Activated naive CD8-positive, alpha-beta T cell treated with anti-CD3 and anti-CD28 coated beads for 36 hours (primary cell): ENCODE measurements at regions not wholly inside any gene's neighbourhood (a gene's known extent, or its start where the extent isn't known, plus 50 kb on each side); places are given as distances from the start of the nearest gene placed in this dataset.
"Not testable (repeated sequence)": the region's sequence is repeated elsewhere in the genome, so short reads cannot be mapped to it uniquely, and the experiment has no call there.

Experiments used
- DNase-seq: peaks from one replicate; pipeline ENCODE4 v3.0.0; 2021
- H3K27ac Mint-ChIP-seq: one replicate; pipeline ENCODE4 v1.8.0; 2022; ENCODE audit warnings: mild to moderate bottlenecking, moderate library complexity, mixed read lengths
- H3K27me3 Mint-ChIP-seq: one replicate; pipeline ENCODE4 v1.8.0; 2022; ENCODE audit warnings: mild to moderate bottlenecking, mixed read lengths
- H3K36me3 Mint-ChIP-seq: one replicate; pipeline ENCODE4 v1.8.0; 2021; ENCODE audit warnings: mild to moderate bottlenecking, mixed read lengths
- H3K4me1 Mint-ChIP-seq: one replicate; pipeline ENCODE4 v1.8.0; 2021; ENCODE audit warnings: mixed read lengths
- H3K4me3 Mint-ChIP-seq: one replicate; pipeline ENCODE4 v1.8.0; 2022; ENCODE audit warnings: mild to moderate bottlenecking, moderate library complexity, mixed read lengths
- H3K9me3 Mint-ChIP-seq: one replicate; pipeline ENCODE4 v1.8.0; 2022; ENCODE audit warnings: mixed read lengths

DNA sequence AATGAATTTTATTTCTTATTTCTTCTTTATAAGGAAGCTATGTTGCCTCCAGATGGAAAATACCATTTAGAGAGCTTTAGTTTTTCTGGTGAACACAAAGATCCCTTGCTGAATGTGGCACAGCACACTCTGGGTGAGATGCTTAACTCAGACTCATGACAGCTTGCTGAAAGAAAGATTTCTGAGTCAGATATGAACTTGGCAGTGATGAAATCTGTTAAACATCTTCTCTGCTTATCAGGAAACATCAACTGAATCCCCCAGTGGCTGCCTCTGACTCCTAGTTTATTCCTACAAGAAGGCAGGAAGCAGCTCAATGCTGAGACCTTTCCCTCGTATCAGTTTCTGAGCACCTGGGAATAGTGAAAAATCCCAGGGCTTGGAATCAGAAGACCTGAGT, 162.8 kb downstream of the OSR1 start:
- Mint-ChIP-seq H3K36me3 (no peaks in the 10 kb centered on the region), H3K4me3 (no peak overlapping the region), H3K27ac (no peak overlapping the region), H3K9me3 (no peaks in the 10 kb centered on the region), H3K27me3 (no peaks in the 10 kb centered on the region), H3K4me1 (no peaks in the 10 kb centered on the region)
- DNase-seq, result no peak

DNA sequence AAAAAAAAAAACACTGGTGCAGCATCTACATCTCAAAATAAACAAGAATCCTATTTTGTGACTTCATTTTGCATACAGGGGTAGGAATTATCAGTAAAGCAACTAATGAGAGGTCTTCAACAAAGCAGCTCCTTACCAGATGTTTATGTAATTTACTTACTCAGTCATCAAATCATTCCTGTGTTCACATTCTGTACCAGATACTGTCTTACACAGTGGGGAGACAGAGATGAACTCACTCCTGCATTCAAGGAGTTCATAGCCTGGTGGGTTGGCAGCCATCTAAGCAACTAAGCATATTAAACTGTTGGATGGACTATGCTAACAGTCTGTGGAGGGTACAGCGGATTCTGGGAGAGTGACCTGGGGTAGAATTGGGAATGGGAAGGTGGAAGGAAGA, 169.0 kb downstream of the OSR1 start:
- Mint-ChIP-seq H3K27ac (no peak overlapping the region), H3K27me3 (no peaks in the 10 kb centered on the region), H3K9me3 (no peaks in the 10 kb centered on the region), H3K36me3 (no peaks in the 10 kb centered on the region), H3K4me1 (no peaks in the 10 kb centered on the region), H3K4me3 (no peak overlapping the region)
- no peak for DNase-seq

GRCh38 chr2:19187323-19188020, 171.0 kb downstream of the OSR1 start:
- H3K4me3 Mint-ChIP-seq, result no peak overlapping the region

DNA sequence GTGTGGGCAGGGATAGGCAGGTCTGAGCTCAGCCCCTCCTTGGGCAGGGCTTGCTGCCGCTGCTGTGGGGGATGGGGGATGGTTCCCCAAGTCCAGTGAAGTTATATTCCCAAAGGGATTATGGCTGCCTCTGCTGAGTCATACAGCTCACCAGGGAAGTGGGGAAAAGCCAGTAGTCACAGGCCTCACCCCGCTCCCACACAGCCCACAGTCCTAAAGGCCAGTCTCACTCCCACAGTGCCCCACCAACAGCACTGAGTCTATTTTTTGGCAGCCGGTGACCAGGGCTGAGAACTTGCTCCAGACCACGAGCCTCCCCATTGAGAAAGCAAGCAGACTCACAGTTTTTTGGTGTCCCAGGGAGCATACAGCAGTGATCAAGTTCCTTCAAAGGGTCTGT, 173.3 kb downstream of the OSR1 start:
- no peaks in the 10 kb centered on the region for H3K4me1 Mint-ChIP-seq
- H3K9me3 Mint-ChIP-seq, result peaks cover 19% of the 10 kb centered on the region
- no peak overlapping the region for H3K4me3 Mint-ChIP-seq

More at GRCh38 chr2:19187323-19188020, 171.0 kb downstream of the OSR1 start:
- H3K27ac Mint-ChIP-seq, result no peak overlapping the region
- H3K36me3 Mint-ChIP-seq, result no peaks in the 10 kb centered on the region
- no peaks in the 10 kb centered on the region for H3K4me1 Mint-ChIP-seq
- DNase-seq, result no peak
- H3K9me3 Mint-ChIP-seq, result peaks cover under 1% of the 10 kb centered on the region
- H3K27me3 Mint-ChIP-seq, result no peaks in the 10 kb centered on the region

GRCh38 chr2:19178175-19178574, 180.2 kb downstream of the OSR1 start:
- H3K27me3 Mint-ChIP-seq, result no peaks in the 10 kb centered on the region

More for the DNA sequence above, 173.3 kb downstream of the OSR1 start:
- Mint-ChIP-seq H3K27me3 (no peaks in the 10 kb centered on the region), H3K27ac (no peak overlapping the region), H3K36me3 (peaks cover 2% of the 10 kb centered on the region)
- DNase-seq, result no peak

DNA sequence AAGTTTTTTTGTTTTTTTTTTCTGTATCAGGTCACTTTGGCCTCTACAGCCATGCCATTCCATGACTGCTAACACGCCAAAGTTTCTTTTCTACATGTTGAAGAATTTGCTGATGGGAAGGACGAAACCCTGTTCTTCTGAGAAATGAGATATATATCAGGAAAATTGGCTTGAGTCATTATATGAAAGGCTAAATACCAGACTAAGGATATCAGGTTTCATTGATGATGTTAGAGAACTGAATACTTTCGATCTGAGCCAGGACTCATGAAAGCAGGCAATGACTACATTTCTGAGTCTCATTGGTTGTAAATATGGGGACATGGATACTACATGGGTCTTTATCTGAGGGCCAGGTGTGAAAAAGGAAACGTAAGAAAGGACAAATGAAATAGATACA, 181.4 kb downstream of the OSR1 start:
- H3K27ac Mint-ChIP-seq, result no peak overlapping the region
- no peak for DNase-seq
- no peaks in the 10 kb centered on the region for H3K27me3 Mint-ChIP-seq
- H3K4me3 Mint-ChIP-seq, result no peak overlapping the region
- peaks cover 16% of the 10 kb centered on the region for H3K9me3 Mint-ChIP-seq
- H3K4me1 Mint-ChIP-seq, result no peaks in the 10 kb centered on the region
- peaks cover 2% of the 10 kb centered on the region for H3K36me3 Mint-ChIP-seq

More at GRCh38 chr2:19178175-19178574, 180.2 kb downstream of the OSR1 start:
- peaks cover 21% of the 10 kb centered on the region for H3K9me3 Mint-ChIP-seq
- DNase-seq, result no peak
- no peak overlapping the region for H3K4me3 Mint-ChIP-seq
- no peaks in the 10 kb centered on the region for H3K4me1 Mint-ChIP-seq
- peaks cover 2% of the 10 kb centered on the region for H3K36me3 Mint-ChIP-seq
- H3K27ac Mint-ChIP-seq, result no peak overlapping the region

- Mint-ChIP-seq H3K4me1 (no peaks in the 10 kb centered on the region), H3K9me3 (peaks cover 13% of the 10 kb centered on the region), H3K4me3 (no peak overlapping the region), H3K27me3 (no peaks in the 10 kb centered on the region), H3K36me3 (peaks cover 2% of the 10 kb centered on the region), H3K27ac (no peak overlapping the region)
- DNase-seq, result no peak
Observed at GRCh38 chr2:19176172-19176852, 182.1 kb downstream of the OSR1 start.

- H3K27ac Mint-ChIP-seq, result no peak overlapping the region
- no peaks in the 10 kb centered on the region for H3K36me3 Mint-ChIP-seq
- H3K4me3 Mint-ChIP-seq, result no peak overlapping the region
- DNase-seq, result no peak
- H3K27me3 Mint-ChIP-seq, result no peaks in the 10 kb centered on the region
- no peaks in the 10 kb centered on the region for H3K4me1 Mint-ChIP-seq
- H3K9me3 Mint-ChIP-seq, result peaks cover 2% of the 10 kb centered on the region
Observed at GRCh38 chr2:19174176-19174575, 184.2 kb downstream of the OSR1 start.

- H3K4me1 Mint-ChIP-seq, result no peaks in the 10 kb centered on the region
- no peak overlapping the region for H3K4me3 Mint-ChIP-seq
- no peaks in the 10 kb centered on the region for H3K27me3 Mint-ChIP-seq
- no peak for DNase-seq
- no peak overlapping the region for H3K27ac Mint-ChIP-seq
- no peaks in the 10 kb centered on the region for H3K36me3 Mint-ChIP-seq
- peaks cover 2% of the 10 kb centered on the region for H3K9me3 Mint-ChIP-seq
Observed at GRCh38 chr2:19171409-19171808, 187.0 kb downstream of the OSR1 start.

DNA sequence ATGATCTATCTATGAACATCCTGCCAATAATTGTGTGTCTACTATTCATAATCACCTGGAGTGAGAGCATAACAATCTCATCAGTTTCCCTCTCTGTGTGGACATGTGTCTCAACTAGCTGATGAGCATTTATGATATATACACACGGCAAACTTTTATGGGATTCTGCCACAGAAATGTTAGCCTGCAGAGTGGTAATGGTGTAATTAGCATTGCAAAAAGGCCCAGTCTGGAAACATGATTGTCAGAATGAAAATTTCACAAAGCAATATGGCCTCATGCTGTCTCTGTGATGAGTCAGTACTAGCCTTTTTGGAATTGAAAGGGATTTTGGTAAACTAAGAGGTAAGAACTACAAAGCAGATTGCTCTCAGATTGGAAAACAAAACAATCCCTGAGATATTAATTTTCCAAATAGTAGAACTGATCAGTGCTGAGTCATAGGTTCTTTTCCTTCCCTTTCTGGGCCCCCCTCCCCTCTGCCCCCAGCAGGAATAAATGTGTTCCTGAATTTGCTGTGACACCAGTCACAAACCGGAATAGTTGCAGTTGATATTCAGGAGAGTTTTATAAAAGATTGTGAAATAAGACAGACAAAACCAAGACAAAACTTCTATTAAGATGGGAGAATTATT, 189.2 kb downstream of the OSR1 start:
- no peak for DNase-seq
- Mint-ChIP-seq H3K4me1 (no peaks in the 10 kb centered on the region), H3K36me3 (no peaks in the 10 kb centered on the region), H3K4me3 (no peak overlapping the region), H3K9me3 (peaks cover 2% of the 10 kb centered on the region), H3K27me3 (no peaks in the 10 kb centered on the region), H3K27ac (no peak overlapping the region)

DNA sequence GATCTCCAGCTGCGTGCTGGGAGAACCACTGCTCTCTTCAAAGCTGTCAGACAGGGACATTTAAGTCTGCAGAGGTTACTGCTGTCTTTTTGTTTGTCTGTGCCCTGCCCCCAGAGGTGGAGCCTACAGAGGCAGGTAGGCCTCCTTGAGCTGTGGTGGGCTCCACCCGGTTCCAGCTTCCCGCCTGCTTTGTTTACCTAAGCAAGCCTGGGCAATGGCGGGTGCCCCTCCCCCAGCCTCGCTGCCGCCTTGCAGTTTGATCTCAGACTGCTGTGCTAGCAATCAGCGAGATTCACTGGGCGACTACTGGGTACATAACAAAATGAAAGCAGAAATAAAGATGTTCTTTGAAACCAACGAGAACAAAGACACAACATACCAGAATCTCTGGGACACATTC, 194.3 kb downstream of the OSR1 start:
- not testable (repeated sequence) for H3K27me3 Mint-ChIP-seq, H3K36me3 Mint-ChIP-seq, H3K9me3 Mint-ChIP-seq, H3K4me1 Mint-ChIP-seq, H3K4me3 Mint-ChIP-seq, H3K27ac Mint-ChIP-seq, DNase-seq

DNA sequence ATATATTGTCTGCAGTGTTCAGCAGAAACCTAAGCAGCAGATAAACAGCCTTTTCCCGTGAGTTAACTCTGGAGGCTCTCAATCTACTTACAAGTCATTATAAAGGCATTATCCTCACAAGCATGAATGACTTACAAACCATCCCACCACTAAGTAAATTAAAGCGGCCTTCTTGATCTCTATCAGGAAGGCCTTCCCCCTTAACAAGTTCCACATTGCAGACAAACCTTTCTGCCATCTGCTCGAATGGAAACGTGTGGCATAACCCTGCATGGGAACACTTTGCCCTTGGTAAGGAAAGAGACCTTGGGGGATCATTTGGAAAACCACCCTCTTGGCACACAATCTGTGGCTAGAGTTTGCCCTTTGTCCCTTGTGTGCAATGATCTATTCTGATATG, 199.5 kb downstream of the OSR1 start:
- Mint-ChIP-seq H3K27ac (no peak overlapping the region), H3K9me3 (peaks cover 11% of the 10 kb centered on the region), H3K4me3 (no peak overlapping the region), H3K36me3 (no peaks in the 10 kb centered on the region), H3K4me1 (no peaks in the 10 kb centered on the region), H3K27me3 (no peaks in the 10 kb centered on the region)
- DNase-seq, result no peak

DNA sequence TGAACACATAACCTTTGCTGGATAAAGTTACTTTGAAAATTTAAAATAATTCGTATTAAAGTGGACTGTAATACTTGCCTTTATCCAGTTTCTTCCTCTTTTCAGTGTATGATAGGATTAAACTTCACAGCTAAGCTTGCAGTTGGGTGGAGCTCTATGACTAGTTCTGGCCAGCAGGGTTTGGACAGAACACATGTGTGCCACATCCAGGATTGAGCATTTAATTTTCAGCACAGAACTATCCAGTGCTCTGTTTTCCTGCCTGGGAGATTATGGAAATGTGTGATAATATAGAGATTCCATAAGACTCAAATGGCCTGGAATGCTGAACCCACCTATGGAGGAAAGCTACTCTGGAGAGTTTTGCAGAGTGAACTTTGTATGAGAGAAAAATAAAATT, 200.2 kb downstream of the OSR1 start:
- Mint-ChIP-seq H3K9me3 (peaks cover 11% of the 10 kb centered on the region), H3K4me1 (no peaks in the 10 kb centered on the region), H3K27ac (no peak overlapping the region)

GRCh38 chr2:19156646-19157045, 201.8 kb downstream of the OSR1 start:
- H3K27ac Mint-ChIP-seq, result no peak overlapping the region
- H3K36me3 Mint-ChIP-seq, result peaks cover 3% of the 10 kb centered on the region
- H3K4me1 Mint-ChIP-seq, result no peaks in the 10 kb centered on the region
- DNase-seq, result no peak
- peaks cover 12% of the 10 kb centered on the region for H3K9me3 Mint-ChIP-seq
- H3K27me3 Mint-ChIP-seq, result no peaks in the 10 kb centered on the region
- H3K4me3 Mint-ChIP-seq, result no peak overlapping the region

More for the DNA sequence above, 200.2 kb downstream of the OSR1 start:
- Mint-ChIP-seq H3K4me3 (no peak overlapping the region), H3K27me3 (no peaks in the 10 kb centered on the region), H3K36me3 (no peaks in the 10 kb centered on the region)
- DNase-seq, result no peak

DNA sequence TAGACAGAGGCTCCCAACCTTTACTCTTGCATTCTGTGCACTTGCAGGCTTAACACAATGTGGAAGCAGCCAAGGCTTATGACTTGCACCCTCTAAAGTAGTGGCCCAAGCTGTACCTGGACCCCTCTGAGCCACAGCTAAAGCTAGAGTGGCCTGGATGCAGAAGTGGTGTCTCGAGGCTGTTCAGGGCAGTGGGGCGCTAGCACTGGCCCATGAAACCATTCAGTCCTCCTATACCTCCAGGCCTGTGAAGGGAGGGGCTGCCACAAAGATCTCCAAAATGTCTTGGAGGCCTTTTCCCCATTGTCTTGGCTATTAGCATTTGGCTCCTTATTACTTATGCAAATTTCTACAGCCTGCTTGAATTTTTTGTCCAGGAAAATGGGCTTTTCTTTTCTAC, 207.7 kb downstream of the OSR1 start:
- no peak for DNase-seq
- peaks cover 4% of the 10 kb centered on the region for H3K36me3 Mint-ChIP-seq
- H3K4me1 Mint-ChIP-seq, result no peaks in the 10 kb centered on the region
- no peak overlapping the region for H3K4me3 Mint-ChIP-seq
- no peaks in the 10 kb centered on the region for H3K27me3 Mint-ChIP-seq
- peaks cover 16% of the 10 kb centered on the region for H3K9me3 Mint-ChIP-seq
- H3K27ac Mint-ChIP-seq, result no peak overlapping the region

- Mint-ChIP-seq H3K36me3 (peaks cover 1% of the 10 kb centered on the region), H3K4me1 (no peaks in the 10 kb centered on the region)
Observed at GRCh38 chr2:19146867-19147266, 211.6 kb downstream of the OSR1 start.

More at GRCh38 chr2:19146867-19147266, 211.6 kb downstream of the OSR1 start:
- H3K4me3 Mint-ChIP-seq, result no peak overlapping the region
- H3K27me3 Mint-ChIP-seq, result no peaks in the 10 kb centered on the region
- H3K27ac Mint-ChIP-seq, result no peak overlapping the region
- DNase-seq, result no peak
- peaks cover 11% of the 10 kb centered on the region for H3K9me3 Mint-ChIP-seq
